ENCODE measurements at regions not wholly inside any gene's neighbourhood (a gene's known extent, or its start where the extent isn't known, plus 50 kb on each side); places are given as distances from the start of the nearest gene placed in this dataset.

DNA sequence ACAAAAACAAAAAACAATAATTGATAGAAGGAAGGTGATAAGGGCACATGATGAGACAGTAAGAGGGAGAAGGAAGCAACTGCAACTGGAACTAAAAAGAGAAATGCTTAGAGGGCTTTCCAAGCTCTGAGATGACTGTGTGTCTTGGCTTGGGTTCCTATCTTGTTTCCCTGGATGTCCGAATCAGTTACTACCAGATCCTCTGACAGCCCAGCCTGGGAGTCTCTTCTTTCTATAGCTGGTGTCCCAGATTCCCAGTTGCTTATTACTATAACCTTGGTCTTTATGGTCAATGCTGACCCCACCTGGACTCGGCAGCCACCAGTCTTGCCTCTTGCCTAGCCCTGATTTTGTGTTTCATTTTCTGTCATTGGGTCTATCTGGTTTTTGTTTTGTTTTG lies 116.4 kb downstream of the RFC3 start:
- Histone ChIP-seq H3K36me3 (no peaks in the 10 kb centered on the region), H3K9me3 (no peaks in the 10 kb centered on the region), H3K27ac (no peak overlapping the region), H3K27me3 (no peaks in the 10 kb centered on the region), H3K4me3 (no peak overlapping the region), H3K4me1 (peaks cover 9% of the 10 kb centered on the region)
- intact Hi-C loops (cut with DNase I): no loop called here
- no peak for TF ChIP-seq POLR2AphosphoS5 (IDR thresholded peaks at IDR 0.05; ENCODE audit: insufficient read depth in 1 of 2, low read depth in 1 of 2)
- TF ChIP-seq, protein P1, sequence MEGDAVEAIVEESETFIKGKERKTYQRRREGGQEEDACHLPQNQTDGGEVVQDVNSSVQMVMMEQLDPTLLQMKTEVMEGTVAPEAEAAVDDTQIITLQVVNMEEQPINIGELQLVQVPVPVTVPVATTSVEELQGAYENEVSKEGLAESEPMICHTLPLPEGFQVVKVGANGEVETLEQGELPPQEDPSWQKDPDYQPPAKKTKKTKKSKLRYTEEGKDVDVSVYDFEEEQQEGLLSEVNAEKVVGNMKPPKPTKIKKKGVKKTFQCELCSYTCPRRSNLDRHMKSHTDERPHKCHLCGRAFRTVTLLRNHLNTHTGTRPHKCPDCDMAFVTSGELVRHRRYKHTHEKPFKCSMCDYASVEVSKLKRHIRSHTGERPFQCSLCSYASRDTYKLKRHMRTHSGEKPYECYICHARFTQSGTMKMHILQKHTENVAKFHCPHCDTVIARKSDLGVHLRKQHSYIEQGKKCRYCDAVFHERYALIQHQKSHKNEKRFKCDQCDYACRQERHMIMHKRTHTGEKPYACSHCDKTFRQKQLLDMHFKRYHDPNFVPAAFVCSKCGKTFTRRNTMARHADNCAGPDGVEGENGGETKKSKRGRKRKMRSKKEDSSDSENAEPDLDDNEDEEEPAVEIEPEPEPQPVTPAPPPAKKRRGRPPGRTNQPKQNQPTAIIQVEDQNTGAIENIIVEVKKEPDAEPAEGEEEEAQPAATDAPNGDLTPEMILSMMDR (IDR thresholded peaks at IDR 0.05): no peak
- no peak for TF ChIP-seq POLR2A (IDR thresholded peaks at IDR 0.05)
- DNase-seq (ENCODE audit: extremely low spot score in 2 of 2): no peak

DNA sequence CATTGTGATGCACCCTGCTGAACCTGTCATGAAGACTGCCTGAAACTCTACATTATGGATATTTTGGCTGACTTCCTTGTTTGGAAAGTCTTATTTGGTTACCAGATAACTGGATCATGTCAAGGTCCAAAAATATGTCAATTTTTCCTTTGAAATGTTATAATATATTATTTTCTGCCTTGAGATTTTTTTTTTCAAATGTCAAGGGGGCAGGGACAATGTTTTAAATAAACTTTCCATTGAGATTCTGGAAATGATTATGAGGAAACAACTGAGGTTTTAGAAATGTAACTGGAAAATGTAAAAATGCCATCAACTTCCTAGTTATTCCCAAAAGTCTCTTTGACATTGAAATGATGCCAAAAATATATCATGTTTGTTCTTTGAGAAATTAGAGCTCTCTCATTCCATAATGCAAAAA lies 117.0 kb downstream of the RFC3 start:
- no peak for DNase-seq (ENCODE audit: extremely low spot score in 2 of 2)
- H3K27ac ChIP-seq: no peak overlapping the region
- peaks cover 9% of the 10 kb centered on the region for H3K4me1 ChIP-seq
- no peaks in the 10 kb centered on the region for H3K9me3 ChIP-seq
- TF ChIP-seq POLR2A (IDR thresholded peaks at IDR 0.05) (no peak), POLR2AphosphoS5 (IDR thresholded peaks at IDR 0.05; ENCODE audit: insufficient read depth in 1 of 2, low read depth in 1 of 2) (no peak)
- TF ChIP-seq, protein P1 (IDR thresholded peaks at IDR 0.05): no peak
- intact Hi-C loops (cut with DNase I): no loop called here
- no peak overlapping the region for H3K4me3 ChIP-seq
- no peaks in the 10 kb centered on the region for H3K36me3 ChIP-seq
- no peaks in the 10 kb centered on the region for H3K27me3 ChIP-seq

DNA sequence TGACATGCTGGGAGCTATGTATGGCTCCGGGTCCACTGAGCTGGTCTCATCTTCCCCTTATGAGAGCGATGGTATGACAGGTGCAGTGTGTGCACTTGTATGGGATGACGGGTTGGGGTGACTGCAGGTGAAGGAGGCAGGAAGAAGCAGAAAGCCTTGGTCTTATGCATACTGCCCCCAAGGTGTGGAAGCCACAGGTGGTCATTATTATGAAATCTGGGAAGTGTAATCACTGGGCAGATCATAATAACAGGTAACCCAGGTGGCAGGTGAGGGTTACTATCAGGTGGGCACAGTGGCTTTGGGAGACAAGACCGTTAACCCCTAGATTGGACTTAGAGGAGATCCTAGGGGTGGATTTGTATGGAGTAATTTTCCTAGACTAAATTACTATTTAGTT lies 118.0 kb downstream of the RFC3 start:
- peaks cover 9% of the 10 kb centered on the region for H3K4me1 ChIP-seq
- H3K36me3 ChIP-seq: no peaks in the 10 kb centered on the region
- TF ChIP-seq POLR2AphosphoS5 (IDR thresholded peaks at IDR 0.05; ENCODE audit: insufficient read depth in 1 of 2, low read depth in 1 of 2) (no peak), POLR2A (IDR thresholded peaks at IDR 0.05) (no peak)
- TF ChIP-seq, protein P1 (IDR thresholded peaks at IDR 0.05): no peak
- H3K9me3 ChIP-seq: no peaks in the 10 kb centered on the region
- intact Hi-C loops (cut with DNase I): no loop called here
- H3K27ac ChIP-seq: no peak overlapping the region
- no peak overlapping the region for H3K4me3 ChIP-seq
- no peaks in the 10 kb centered on the region for H3K27me3 ChIP-seq
- DNase-seq (ENCODE audit: extremely low spot score in 2 of 2): no peak

DNA sequence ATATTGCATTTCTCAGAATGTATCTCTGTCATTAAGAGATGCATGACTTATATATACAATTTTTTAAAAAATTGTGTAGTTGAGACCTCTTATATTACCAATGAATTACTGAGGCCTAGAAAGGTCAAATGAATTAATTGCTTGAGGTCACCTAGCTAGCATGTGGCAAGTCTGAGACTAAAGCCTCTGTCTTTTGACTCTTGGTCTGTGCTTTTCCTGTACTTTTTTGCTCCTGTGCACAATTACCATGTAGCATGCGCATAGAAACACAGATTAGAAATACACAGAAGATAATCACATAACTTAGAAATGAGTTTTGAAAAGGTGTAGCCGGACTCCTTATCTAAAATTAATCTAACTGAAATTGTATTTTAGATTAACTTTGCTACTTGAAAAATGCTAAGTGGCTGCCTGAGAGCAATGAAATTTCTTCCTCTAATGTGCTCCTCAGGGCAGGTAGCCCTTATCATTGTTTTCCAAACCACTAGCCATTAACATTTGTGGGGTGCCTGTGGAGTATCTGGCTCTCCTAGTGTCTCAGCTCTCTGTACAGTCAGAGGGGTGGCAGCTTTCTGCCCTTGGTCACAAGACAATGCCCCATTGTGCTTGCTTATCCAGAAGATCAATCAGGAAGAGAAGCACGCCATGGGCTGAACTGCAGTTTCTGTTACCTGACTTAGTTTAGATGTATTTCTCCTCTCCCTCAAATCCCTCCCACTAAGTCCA lies 119.6 kb downstream of the RFC3 start:
- H3K9me3 ChIP-seq: no peaks in the 10 kb centered on the region
- H3K27ac ChIP-seq: no peak overlapping the region
- intact Hi-C loops (cut with DNase I): no loop called here
- H3K27me3 ChIP-seq: no peaks in the 10 kb centered on the region
- DNase-seq (ENCODE audit: extremely low spot score in 2 of 2): no peak
- H3K36me3 ChIP-seq: no peaks in the 10 kb centered on the region
- TF ChIP-seq, protein P1 (IDR thresholded peaks at IDR 0.05): no peak
- TF ChIP-seq POLR2A (IDR thresholded peaks at IDR 0.05) (no peak), POLR2AphosphoS5 (IDR thresholded peaks at IDR 0.05; ENCODE audit: insufficient read depth in 1 of 2, low read depth in 1 of 2) (no peak)
- H3K4me3 ChIP-seq: no peak overlapping the region
- H3K4me1 ChIP-seq: peaks cover 9% of the 10 kb centered on the region

DNA sequence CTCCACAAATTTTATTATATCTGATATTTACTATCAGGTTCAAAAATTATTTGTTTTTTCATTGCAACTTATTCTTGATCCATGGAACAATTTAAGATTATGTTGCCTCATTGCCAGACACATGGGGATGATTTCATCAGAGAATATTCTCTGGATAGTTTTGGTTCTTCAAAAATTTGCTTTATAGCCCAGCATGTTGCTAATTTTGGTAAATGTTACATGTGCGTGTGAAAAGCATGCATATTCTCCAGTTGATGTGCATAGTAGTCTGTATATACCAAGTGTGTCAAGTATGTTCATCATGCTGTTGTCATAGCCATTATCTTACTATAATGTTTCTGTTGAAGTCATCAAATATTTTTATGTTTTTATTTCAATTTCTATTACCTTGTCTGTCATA lies 122.3 kb downstream of the RFC3 start:
- H3K27me3 ChIP-seq: no peaks in the 10 kb centered on the region
- H3K4me3 ChIP-seq: no peak overlapping the region
- no peaks in the 10 kb centered on the region for H3K4me1 ChIP-seq
- DNase-seq (ENCODE audit: extremely low spot score in 2 of 2): no peak
- H3K9me3 ChIP-seq: no peaks in the 10 kb centered on the region
- H3K36me3 ChIP-seq: no peaks in the 10 kb centered on the region
- intact Hi-C loops (cut with DNase I): no loop called here
- H3K27ac ChIP-seq: no peak overlapping the region
- TF ChIP-seq POLR2A (IDR thresholded peaks at IDR 0.05) (no peak), POLR2AphosphoS5 (IDR thresholded peaks at IDR 0.05; ENCODE audit: insufficient read depth in 1 of 2, low read depth in 1 of 2) (no peak)
- TF ChIP-seq, protein P1 (IDR thresholded peaks at IDR 0.05): no peak

All from vagina (tissue), 2 donors.